Coronary artery (tissue), 2 donors: ENCODE measurements at regions not wholly inside any gene's neighbourhood (a gene's known extent, or its start where the extent isn't known, plus 50 kb on each side); places are given as distances from the start of the nearest gene placed in this dataset.

Experiments used
- DNase-seq: peaks from one replicate; pipeline ENCODE4 v3.0.0-alpha.2; 2017; ENCODE audit warnings: low spot score
- H3K27ac ChIP-seq, 2 donors: fragments of 200-600 bp; sonication (generic); one replicate each; pipeline ENCODE4 v1.5.1; 2016 to 2019
- H3K4me3 ChIP-seq: fragments of 200-600 bp; sonication (generic); 2 replicates; pipeline ENCODE4 v1.5.1; 2016; ENCODE audit warnings: mild to moderate bottlenecking, moderate library complexity
- TF ChIP-seq, protein P1 (sequence below): fragments of 200-600 bp; sonication (generic); IDR thresholded peaks from one replicate; pipeline ENCODE4 v1.5.1; 2019; ENCODE audit warnings: antibody characterized with exemption

- H3K27ac ChIP-seq: no peak overlapping the region
- no peak overlapping the region for H3K4me3 ChIP-seq
- TF ChIP-seq, protein P1, sequence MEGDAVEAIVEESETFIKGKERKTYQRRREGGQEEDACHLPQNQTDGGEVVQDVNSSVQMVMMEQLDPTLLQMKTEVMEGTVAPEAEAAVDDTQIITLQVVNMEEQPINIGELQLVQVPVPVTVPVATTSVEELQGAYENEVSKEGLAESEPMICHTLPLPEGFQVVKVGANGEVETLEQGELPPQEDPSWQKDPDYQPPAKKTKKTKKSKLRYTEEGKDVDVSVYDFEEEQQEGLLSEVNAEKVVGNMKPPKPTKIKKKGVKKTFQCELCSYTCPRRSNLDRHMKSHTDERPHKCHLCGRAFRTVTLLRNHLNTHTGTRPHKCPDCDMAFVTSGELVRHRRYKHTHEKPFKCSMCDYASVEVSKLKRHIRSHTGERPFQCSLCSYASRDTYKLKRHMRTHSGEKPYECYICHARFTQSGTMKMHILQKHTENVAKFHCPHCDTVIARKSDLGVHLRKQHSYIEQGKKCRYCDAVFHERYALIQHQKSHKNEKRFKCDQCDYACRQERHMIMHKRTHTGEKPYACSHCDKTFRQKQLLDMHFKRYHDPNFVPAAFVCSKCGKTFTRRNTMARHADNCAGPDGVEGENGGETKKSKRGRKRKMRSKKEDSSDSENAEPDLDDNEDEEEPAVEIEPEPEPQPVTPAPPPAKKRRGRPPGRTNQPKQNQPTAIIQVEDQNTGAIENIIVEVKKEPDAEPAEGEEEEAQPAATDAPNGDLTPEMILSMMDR: no peak
- no peak for DNase-seq
These were observed 202.5 kb upstream of the NMUR2 start for GRCh38 chr5:152607401-152608160.

DNA sequence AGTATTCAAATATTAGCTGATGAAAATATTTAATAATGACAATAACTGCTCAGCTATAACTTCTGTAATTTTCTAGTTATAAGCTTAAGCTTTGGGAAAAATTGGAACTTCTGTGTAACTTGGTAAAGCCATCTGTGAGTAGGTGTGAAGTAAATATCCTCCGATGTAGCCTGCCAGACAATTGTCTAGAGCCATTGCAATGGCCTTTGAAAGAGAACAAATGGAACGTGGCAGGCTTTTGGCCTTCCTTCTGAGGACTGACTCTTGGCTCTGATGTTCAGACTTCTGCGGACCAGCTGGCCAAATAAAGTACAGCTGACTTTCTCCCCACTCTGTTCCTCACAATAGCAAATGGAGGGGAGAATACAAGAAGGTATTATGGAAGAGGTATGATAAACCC, 203.4 kb upstream of the NMUR2 start:
- Histone ChIP-seq H3K27ac (no peak overlapping the region), H3K4me3 (no peak overlapping the region)
- TF ChIP-seq, protein P1: no peak
- DNase-seq: no peak

DNA sequence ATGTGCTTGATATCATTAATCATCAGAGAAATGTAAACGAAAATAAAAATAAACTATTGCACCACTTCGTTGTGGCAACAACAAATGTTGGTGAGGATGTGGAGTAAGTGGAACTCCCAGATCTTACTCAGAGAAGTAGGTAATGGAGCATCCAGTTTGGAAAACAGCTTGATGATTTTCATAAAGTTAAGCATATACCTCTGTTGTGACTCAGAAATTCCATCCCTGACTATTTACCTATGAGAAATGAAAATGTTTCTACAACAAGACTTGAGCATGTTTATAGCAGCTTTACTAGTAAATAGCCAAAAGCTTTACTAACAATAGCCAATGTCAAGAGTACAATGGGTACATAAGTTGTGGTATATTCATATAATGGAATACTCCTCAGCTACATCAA, 214.7 kb upstream of the NMUR2 start:
- no peak overlapping the region for H3K27ac ChIP-seq
- no peak overlapping the region for H3K4me3 ChIP-seq
- TF ChIP-seq, protein P1: no peak
- no peak for DNase-seq

DNA sequence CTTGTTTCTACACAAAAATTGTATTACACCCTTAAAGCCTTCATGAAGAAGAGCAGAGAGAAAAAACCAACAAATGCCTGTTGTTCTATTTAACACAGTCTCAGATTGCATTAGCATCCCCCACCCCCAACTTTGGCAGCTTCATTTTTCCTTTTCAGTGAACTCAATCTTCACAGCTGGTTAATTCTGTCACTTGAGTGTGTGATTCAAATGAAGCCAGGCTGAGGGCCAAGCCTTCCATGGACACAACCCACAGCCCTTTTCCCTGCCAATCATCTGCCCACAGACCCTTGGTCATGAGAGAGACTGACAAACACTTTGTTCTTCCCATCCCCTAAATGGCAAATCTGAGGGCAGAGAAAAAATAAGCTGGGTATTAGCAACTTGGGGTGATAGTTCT, 217.5 kb upstream of the NMUR2 start:
- DNase-seq: no peak
- H3K27ac ChIP-seq: no peak overlapping the region
- no peak overlapping the region for H3K4me3 ChIP-seq
- TF ChIP-seq, protein P1: no peak

GRCh38 chr5:152623951-152624350, 218.9 kb upstream of the NMUR2 start:
- Histone ChIP-seq H3K27ac (no peak overlapping the region), H3K4me3 (no peak overlapping the region)
- TF ChIP-seq, protein P1: no peak
- no peak for DNase-seq

DNA sequence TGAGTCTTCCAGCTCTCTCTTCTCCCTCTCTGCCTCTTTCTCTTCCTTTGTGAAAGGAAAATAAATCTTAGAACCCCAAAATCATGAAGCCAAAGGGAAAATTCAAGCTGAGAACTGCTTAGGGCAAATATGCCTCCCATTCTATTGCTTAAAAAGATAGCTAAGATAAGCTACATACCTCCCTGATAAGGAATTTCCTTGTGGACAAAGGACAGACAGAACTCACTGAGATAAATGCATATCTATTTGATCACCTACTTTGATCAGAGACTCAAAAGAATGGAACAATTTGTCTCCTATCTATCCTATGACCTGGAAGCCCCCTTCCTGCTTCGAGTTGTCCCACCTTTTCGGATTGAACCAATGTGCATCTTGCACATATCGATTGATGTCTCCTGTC, 220.6 kb upstream of the NMUR2 start:
- TF ChIP-seq, protein P1: no peak
- H3K4me3 ChIP-seq: no peak overlapping the region
- no peak overlapping the region for H3K27ac ChIP-seq
- no peak for DNase-seq

- H3K27ac ChIP-seq: peak overlapping the region; percentile 89 to 91
- TF ChIP-seq, protein P1: no peak
- H3K4me3 ChIP-seq: no peak overlapping the region
- no peak for DNase-seq
These were observed 226.1 kb upstream of the NMUR2 start for GRCh38 chr5:152631221-152631620.
